ENCODE measurements at regions not wholly inside any gene's neighbourhood (a gene's known extent, or its start where the extent isn't known, plus 50 kb on each side); places are given as distances from the start of the nearest gene placed in this dataset.

GRCh38 chr2:133657591-133657990 is 89.3 kb upstream of the NCKAP5 start (continued):
- TF ChIP-seq, protein P1, sequence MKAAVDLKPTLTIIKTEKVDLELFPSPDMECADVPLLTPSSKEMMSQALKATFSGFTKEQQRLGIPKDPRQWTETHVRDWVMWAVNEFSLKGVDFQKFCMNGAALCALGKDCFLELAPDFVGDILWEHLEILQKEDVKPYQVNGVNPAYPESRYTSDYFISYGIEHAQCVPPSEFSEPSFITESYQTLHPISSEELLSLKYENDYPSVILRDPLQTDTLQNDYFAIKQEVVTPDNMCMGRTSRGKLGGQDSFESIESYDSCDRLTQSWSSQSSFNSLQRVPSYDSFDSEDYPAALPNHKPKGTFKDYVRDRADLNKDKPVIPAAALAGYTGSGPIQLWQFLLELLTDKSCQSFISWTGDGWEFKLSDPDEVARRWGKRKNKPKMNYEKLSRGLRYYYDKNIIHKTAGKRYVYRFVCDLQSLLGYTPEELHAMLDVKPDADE (IDR thresholded peaks at IDR 0.05), result no peak
- TF ChIP-seq EZH2phosphoT487 (IDR thresholded peaks at IDR 0.05; ENCODE audit: unreplicated experiment) (no peak), STAT1 (IDR thresholded peaks at IDR 0.05; ENCODE audit: unreplicated experiment) (no peak), JUNB (IDR thresholded peaks at IDR 0.05; ENCODE audit: unreplicated experiment) (no peak)
- TF ChIP-seq, protein P2, sequence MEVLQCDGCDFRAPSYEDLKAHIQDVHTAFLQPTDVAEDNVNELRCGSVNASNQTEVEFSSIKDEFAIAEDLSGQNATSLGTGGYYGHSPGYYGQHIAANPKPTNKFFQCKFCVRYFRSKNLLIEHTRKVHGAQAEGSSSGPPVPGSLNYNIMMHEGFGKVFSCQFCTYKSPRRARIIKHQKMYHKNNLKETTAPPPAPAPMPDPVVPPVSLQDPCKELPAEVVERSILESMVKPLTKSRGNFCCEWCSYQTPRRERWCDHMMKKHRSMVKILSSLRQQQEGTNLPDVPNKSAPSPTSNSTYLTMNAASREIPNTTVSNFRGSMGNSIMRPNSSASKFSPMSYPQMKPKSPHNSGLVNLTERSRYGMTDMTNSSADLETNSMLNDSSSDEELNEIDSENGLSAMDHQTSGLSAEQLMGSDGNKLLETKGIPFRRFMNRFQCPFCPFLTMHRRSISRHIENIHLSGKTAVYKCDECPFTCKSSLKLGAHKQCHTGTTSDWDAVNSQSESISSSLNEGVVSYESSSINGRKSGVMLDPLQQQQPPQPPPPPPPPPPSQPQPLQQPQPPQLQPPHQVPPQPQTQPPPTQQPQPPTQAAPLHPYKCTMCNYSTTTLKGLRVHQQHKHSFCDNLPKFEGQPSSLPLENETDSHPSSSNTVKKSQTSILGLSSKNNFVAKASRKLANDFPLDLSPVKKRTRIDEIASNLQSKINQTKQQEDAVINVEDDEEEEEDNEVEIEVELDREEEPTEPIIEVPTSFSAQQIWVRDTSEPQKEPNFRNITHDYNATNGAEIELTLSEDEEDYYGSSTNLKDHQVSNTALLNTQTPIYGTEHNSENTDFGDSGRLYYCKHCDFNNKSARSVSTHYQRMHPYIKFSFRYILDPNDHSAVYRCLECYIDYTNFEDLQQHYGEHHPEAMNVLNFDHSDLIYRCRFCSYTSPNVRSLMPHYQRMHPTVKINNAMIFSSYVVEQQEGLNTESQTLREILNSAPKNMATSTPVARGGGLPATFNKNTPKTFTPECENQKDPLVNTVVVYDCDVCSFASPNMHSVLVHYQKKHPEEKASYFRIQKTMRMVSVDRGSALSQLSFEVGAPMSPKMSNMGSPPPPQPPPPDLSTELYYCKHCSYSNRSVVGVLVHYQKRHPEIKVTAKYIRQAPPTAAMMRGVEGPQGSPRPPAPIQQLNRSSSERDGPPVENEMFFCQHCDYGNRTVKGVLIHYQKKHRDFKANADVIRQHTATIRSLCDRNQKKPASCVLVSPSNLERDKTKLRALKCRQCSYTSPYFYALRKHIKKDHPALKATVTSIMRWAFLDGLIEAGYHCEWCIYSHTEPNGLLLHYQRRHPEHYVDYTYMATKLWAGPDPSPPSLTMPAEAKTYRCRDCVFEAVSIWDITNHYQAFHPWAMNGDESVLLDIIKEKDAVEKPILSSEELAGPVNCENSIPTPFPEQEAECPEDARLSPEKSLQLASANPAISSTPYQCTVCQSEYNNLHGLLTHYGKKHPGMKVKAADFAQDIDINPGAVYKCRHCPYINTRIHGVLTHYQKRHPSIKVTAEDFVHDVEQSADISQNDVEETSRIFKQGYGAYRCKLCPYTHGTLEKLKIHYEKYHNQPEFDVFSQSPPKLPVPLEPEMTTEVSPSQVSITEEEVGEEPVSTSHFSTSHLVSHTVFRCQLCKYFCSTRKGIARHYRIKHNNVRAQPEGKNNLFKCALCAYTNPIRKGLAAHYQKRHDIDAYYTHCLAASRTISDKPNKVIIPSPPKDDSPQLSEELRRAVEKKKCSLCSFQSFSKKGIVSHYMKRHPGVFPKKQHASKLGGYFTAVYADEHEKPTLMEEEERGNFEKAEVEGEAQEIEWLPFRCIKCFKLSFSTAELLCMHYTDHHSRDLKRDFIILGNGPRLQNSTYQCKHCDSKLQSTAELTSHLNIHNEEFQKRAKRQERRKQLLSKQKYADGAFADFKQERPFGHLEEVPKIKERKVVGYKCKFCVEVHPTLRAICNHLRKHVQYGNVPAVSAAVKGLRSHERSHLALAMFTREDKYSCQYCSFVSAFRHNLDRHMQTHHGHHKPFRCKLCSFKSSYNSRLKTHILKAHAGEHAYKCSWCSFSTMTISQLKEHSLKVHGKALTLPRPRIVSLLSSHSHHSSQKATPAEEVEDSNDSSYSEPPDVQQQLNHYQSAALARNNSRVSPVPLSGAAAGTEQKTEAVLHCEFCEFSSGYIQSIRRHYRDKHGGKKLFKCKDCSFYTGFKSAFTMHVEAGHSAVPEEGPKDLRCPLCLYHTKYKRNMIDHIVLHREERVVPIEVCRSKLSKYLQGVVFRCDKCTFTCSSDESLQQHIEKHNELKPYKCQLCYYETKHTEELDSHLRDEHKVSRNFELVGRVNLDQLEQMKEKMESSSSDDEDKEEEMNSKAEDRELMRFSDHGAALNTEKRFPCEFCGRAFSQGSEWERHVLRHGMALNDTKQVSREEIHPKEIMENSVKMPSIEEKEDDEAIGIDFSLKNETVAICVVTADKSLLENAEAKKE (CRISPR knock-in tag; IDR thresholded peaks at IDR 0.05), result no peak

GRCh38 chr2:133658020-133658903 is 90.0 kb upstream of the NCKAP5 start:
- Histone ChIP-seq H3K9me2 (ENCODE audit: insufficient read depth) (peaks cover 4% of the 10 kb centered on the region; the same call in 1 of the 2 replicates), H3K4me1 (ENCODE audit: insufficient read depth) (no peaks in the 10 kb centered on the region; the same call in 1 of the 2 replicates), H3K79me2 (replicated peaks; ENCODE audit: insufficient read depth) (no peaks in the 10 kb centered on the region), H3K4me2 (no peak overlapping the region), H2AFZ (peak overlapping the region; percentile 74; the same call in 1 of the 2 replicates), H4K20me1 (replicated peaks; ENCODE audit: insufficient read depth) (no peaks in the 10 kb centered on the region), H3F3A (replicated peaks; ENCODE audit: low read depth) (no peaks in the 10 kb centered on the region), H3K27ac (ENCODE audit: low read depth) (no peak overlapping the region), H3K36me3 (ENCODE audit: insufficient read depth) (no peaks in the 10 kb centered on the region), H3K4me3 (no peak overlapping the region), H3K27me3 (ENCODE audit: insufficient read depth) (no peaks in the 10 kb centered on the region)
- Mint-ChIP-seq H3K9me3 (no peaks in the 10 kb centered on the region), H3K36me3 (ENCODE audit: low read depth) (no peaks in the 10 kb centered on the region), H3K4me3 (no peak overlapping the region), H3K4me1 (peaks cover 16% of the 10 kb centered on the region), H3K27me3 (ENCODE audit: insufficient read depth, low read depth, poor library complexity) (peaks cover 2% of the 10 kb centered on the region), H3K27ac (no peak overlapping the region)
- ATAC-seq (peak; percentile 78), DNase-seq (ENCODE audit: low spot score) (no peak)
- TF ChIP-seq, protein P3, sequence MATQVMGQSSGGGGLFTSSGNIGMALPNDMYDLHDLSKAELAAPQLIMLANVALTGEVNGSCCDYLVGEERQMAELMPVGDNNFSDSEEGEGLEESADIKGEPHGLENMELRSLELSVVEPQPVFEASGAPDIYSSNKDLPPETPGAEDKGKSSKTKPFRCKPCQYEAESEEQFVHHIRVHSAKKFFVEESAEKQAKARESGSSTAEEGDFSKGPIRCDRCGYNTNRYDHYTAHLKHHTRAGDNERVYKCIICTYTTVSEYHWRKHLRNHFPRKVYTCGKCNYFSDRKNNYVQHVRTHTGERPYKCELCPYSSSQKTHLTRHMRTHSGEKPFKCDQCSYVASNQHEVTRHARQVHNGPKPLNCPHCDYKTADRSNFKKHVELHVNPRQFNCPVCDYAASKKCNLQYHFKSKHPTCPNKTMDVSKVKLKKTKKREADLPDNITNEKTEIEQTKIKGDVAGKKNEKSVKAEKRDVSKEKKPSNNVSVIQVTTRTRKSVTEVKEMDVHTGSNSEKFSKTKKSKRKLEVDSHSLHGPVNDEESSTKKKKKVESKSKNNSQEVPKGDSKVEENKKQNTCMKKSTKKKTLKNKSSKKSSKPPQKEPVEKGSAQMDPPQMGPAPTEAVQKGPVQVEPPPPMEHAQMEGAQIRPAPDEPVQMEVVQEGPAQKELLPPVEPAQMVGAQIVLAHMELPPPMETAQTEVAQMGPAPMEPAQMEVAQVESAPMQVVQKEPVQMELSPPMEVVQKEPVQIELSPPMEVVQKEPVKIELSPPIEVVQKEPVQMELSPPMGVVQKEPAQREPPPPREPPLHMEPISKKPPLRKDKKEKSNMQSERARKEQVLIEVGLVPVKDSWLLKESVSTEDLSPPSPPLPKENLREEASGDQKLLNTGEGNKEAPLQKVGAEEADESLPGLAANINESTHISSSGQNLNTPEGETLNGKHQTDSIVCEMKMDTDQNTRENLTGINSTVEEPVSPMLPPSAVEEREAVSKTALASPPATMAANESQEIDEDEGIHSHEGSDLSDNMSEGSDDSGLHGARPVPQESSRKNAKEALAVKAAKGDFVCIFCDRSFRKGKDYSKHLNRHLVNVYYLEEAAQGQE (IDR thresholded peaks at IDR 0.05; ENCODE audit: unreplicated experiment), result no peak
- TF ChIP-seq CREB1 (CRISPR knock-in tag; IDR thresholded peaks at IDR 0.05; ENCODE audit: low read depth) (no peak), POLR2AphosphoS5 (IDR thresholded peaks at IDR 0.05; ENCODE audit: low read depth) (no peak), NANOG (IDR thresholded peaks at IDR 0.05; ENCODE audit: borderline replicate concordance) (no peak)

Measured in GM23338 (cell line).